Spleen (tissue), 11 donors: ENCODE measurements at regions not wholly inside any gene's neighbourhood (a gene's known extent, or its start where the extent isn't known, plus 50 kb on each side); places are given as distances from the start of the nearest gene placed in this dataset.

ENCODE experiments used
- DNase-seq: peaks from one replicate; pipeline ENCODE4 v3.0.0-alpha.2; 2020
- H3K27ac ChIP-seq, 8 donors: fragments of 200-600 bp; sonication (generic) in 7 of 8; 1 replicate in 4 of 8; 2 replicates in 4 of 8; pipeline versions ENCODE4 v1.5.0 to v1.8.0; 2016 to 2021; ENCODE audit warnings: inconsistent platforms in 4 of 8, mild to moderate bottlenecking in 4 of 8, moderate library complexity in 1 of 8
- H3K27me3 ChIP-seq, 7 donors: fragments of 200-600 bp; sonication (generic) in 6 of 7; replicated peaks in 1 of 7; 1 replicate in 4 of 7; 2 replicates in 3 of 7; pipeline versions ENCODE4 v1.5.0 to v1.8.0; 2016 to 2021; ENCODE audit warnings: inconsistent platforms in 3 of 7, mild to moderate bottlenecking in 1 of 7
- H3K36me3 ChIP-seq, 6 donors: fragments of 200-600 bp; sonication (generic) in 5 of 6; 1 replicate in 4 of 6; 2 replicates in 2 of 6; pipeline versions ENCODE4 v1.5.0 to v1.8.0; 2016 to 2021; ENCODE audit warnings: inconsistent platforms in 2 of 6
- H3K4me1 ChIP-seq, 6 donors: fragments of 200-600 bp; sonication (generic) in 5 of 6; 1 replicate in 3 of 6; 2 replicates in 3 of 6; pipeline versions ENCODE4 v1.5.0 to v1.8.0; 2016 to 2021; ENCODE audit warnings: inconsistent platforms in 3 of 6
- H3K4me3 ChIP-seq, 8 donors: fragments of 200-600 bp; sonication (generic) in 7 of 8; 1 replicate in 4 of 8; 2 replicates in 4 of 8; pipeline versions ENCODE4 v1.5.0 to v1.8.0; 2016 to 2021; ENCODE audit warnings: inconsistent platforms in 4 of 8, mild to moderate bottlenecking in 4 of 8, moderate library complexity in 2 of 8
- H3K9me3 ChIP-seq, 8 donors: fragments of 200-600 bp; sonication (generic) in 7 of 8; 1 replicate in 4 of 8; 2 replicates in 4 of 8; pipeline versions ENCODE4 v1.5.0 to v1.8.0; 2016 to 2021; ENCODE audit warnings: inconsistent platforms in 4 of 8
- CTCF ChIP-seq, 11 experiments: fragments of 200-600 bp in 7 of 11; fragments of 450-650 bp in 4 of 11; sonication (generic) in 4 of 11; IDR thresholded peaks in 8 of 11; conservative IDR thresholded peaks in 3 of 11; 1 replicate in 7 of 11; 2 replicates in 4 of 11; pipeline versions ENCODE4 v1.4.0 to v1.8.0; 2016 to 2021; ENCODE audit warnings: antibody characterized with exemption in 11 of 11, inconsistent platforms in 4 of 11, mild to moderate bottlenecking in 1 of 11
- POLR2A ChIP-seq, 3 donors: fragments of 450-650 bp; IDR thresholded peaks; one replicate each; pipeline ENCODE4 v1.5.1; 2017; ENCODE audit warnings: antibody characterized with exemption in 3 of 3, mild to moderate bottlenecking in 1 of 3
- POLR2AphosphoS5 ChIP-seq, 3 donors: sonication (generic); formaldehyde crosslinking; IDR thresholded peaks; one replicate each; pipeline ENCODE4 v1.5.1; 2017; ENCODE audit warnings: antibody characterized with exemption in 3 of 3
- WGBS, 5 donors: extraction: QIAGEN DNeasy Blood & Tissue Kit in 3 of 5; methylation state at CpG; one replicate each; pipeline versions ENCODE4 v1.1.5 to v1.1.7; 2013 to 2018; 5-methylcytosine and 5-hydroxymethylcytosine counted together
- intact Hi-C: fragments of 100-400 bp; cut with DNase I; formaldehyde crosslinking; loops from one replicate; pipeline ENCODE4 v1.15.0; 2023; ENCODE audit warnings: low total_unique reads
- donor health status: healthy with polysubstance abuse.
- donor health status: DM: no; HTN: no; CAD: no; lungs with moderate emphysema.
- donor health status: DM: no; HTN: no; CAD: no.
- donor health status: Bipolar disorder and iron deficiency.
- donor health status: healthy.
- donor health status: DM: no; HTN: no; CAD: no.
- donor health status: DM: yes; HTN: yes; CAD: no.

- Histone ChIP-seq H3K36me3 (no peaks in the 10 kb centered on the region), H3K27ac (no peak overlapping the region), H3K4me1 (no peaks in the 10 kb centered on the region), H3K9me3 (peaks cover 0 to 33% (median 15%) of the 10 kb centered on the region in 8 donors), H3K4me3 (no peak overlapping the region), H3K27me3 (no peaks in the 10 kb centered on the region)
- intact Hi-C loops: no loop called here
- DNase-seq: no peak
- TF ChIP-seq CTCF (IDR thresholded peaks at IDR 0.05 in 8 of 11, conservative IDR thresholded peaks at IDR 0.05 in 3 of 11) (no peak), POLR2A (IDR thresholded peaks at IDR 0.05) (no peak), POLR2AphosphoS5 (IDR thresholded peaks at IDR 0.05) (no peak)
These were observed 820.3 kb upstream of the FAT3 start for GRCh38 chr11:91404344-91404743.

GRCh38 chr11:91397134-91397468, 827.5 kb upstream of the FAT3 start:
- TF ChIP-seq POLR2A (IDR thresholded peaks at IDR 0.05): no peak
- TF ChIP-seq POLR2AphosphoS5 (IDR thresholded peaks at IDR 0.05): no peak
- no peak for TF ChIP-seq CTCF (IDR thresholded peaks at IDR 0.05 in 8 of 11, conservative IDR thresholded peaks at IDR 0.05 in 3 of 11)
- WGBS, 5 donors: 44 to 52% (median 50%) methylated on average over 2 of the region's 2 CpGs
- H3K9me3 ChIP-seq: peaks cover 0 to 30% (median 15%) of the 10 kb centered on the region in 8 donors

GRCh38 chr11:91396236-91397133, 828.1 kb upstream of the FAT3 start:
- intact Hi-C loops: no loop called here
- no peaks in the 10 kb centered on the region for H3K36me3 ChIP-seq
- no peak for DNase-seq
- no peaks in the 10 kb centered on the region for H3K4me1 ChIP-seq
- TF ChIP-seq CTCF (IDR thresholded peaks at IDR 0.05 in 8 of 11, conservative IDR thresholded peaks at IDR 0.05 in 3 of 11): no peak
- no peak for TF ChIP-seq POLR2AphosphoS5 (IDR thresholded peaks at IDR 0.05)
- no peak for TF ChIP-seq POLR2A (IDR thresholded peaks at IDR 0.05)
- H3K4me3 ChIP-seq: no peak overlapping the region
- 78 to 84% (median 82%) methylated on average over 6 of the region's 6 CpGs for WGBS, 5 donors
- H3K9me3 ChIP-seq: peaks cover 0 to 25% (median 10%) of the 10 kb centered on the region in 8 donors
- no peak overlapping the region for H3K27ac ChIP-seq
- no peaks in the 10 kb centered on the region for H3K27me3 ChIP-seq

More at GRCh38 chr11:91397134-91397468, 827.5 kb upstream of the FAT3 start:
- no peak for DNase-seq
- H3K27me3 ChIP-seq: no peaks in the 10 kb centered on the region
- H3K4me1 ChIP-seq: no peaks in the 10 kb centered on the region
- H3K36me3 ChIP-seq: no peaks in the 10 kb centered on the region
- intact Hi-C loops: no loop called here
- H3K4me3 ChIP-seq: no peak overlapping the region
- H3K27ac ChIP-seq: no peak overlapping the region

GRCh38 chr11:91394727-91395414, 829.7 kb upstream of the FAT3 start:
- Histone ChIP-seq H3K36me3 (no peaks in the 10 kb centered on the region), H3K27me3 (no peaks in the 10 kb centered on the region), H3K4me1 (no peaks in the 10 kb centered on the region), H3K9me3 (peaks cover 0 to 13% (median 0%) of the 10 kb centered on the region in 8 donors), H3K27ac (no peak overlapping the region), H3K4me3 (no peak overlapping the region)
- intact Hi-C loops: no loop called here
- 52 to 60% (median 55%) methylated on average over 5 of the region's 5 CpGs for WGBS, 5 donors
- DNase-seq: peak; percentile 28
- TF ChIP-seq POLR2AphosphoS5 (IDR thresholded peaks at IDR 0.05) (no peak), CTCF (IDR thresholded peaks at IDR 0.05 in 8 of 11, conservative IDR thresholded peaks at IDR 0.05 in 3 of 11) (no peak), POLR2A (IDR thresholded peaks at IDR 0.05) (no peak)
